ENCODE measurements at regions not wholly inside any gene's neighbourhood (a gene's known extent, or its start where the extent isn't known, plus 50 kb on each side); places are given as distances from the start of the nearest gene placed in this dataset.

DNA sequence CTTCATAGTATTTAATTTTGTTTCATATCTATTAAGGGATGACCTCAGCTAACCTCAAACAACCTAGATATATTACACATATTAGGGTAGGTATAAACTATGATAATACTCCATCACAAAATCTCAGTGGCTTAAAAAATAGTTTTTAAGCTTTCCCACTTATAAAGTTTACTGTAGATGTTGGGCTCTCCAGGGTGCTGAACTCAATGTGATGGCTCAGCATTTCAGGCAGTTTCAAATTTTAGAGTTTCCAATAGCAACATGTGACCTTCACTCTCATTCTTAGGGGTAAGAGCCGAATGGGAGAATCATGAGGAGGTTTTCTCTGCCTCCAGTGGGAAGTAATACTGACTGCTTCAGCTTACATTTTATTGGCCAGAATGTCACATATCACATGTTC, 357.3 kb downstream of the MEI4 start:
- intact Hi-C loops (cut with micrococcal nuclease; ENCODE audit: unreplicated experiment): no loop called here
- Histone ChIP-seq H3K27ac (ENCODE audit: low read depth, low read length, poor library complexity, severe bottlenecking) (no peak overlapping the region), H3K4me3 (ENCODE audit: low read depth, low read length, poor library complexity, severe bottlenecking) (no peak overlapping the region), H3K9me3 (ENCODE audit: low read depth, low read length, poor library complexity, severe bottlenecking) (peaks cover 20% of the 10 kb centered on the region), H3K27me3 (replicated peaks; ENCODE audit: insufficient read depth, low read depth, low read length, poor library complexity) (no peaks in the 10 kb centered on the region), H3K4me1 (ENCODE audit: insufficient read depth, low read length, poor library complexity, severe bottlenecking) (no peaks in the 10 kb centered on the region), H3K36me3 (ENCODE audit: insufficient read depth, low read length, poor library complexity, severe bottlenecking) (no peaks in the 10 kb centered on the region)
- no TSS peak for BruUV-seq (replicated peaks)
- POLR2A ChIA-PET (ENCODE audit: low non-redundant PET): no interaction called here
- CTCF ChIA-PET: no interaction called here
- no peak for TF ChIP-seq EZH2 (IDR thresholded peaks at IDR 0.05; ENCODE audit: borderline replicate concordance, low read depth, low read length, poor library complexity, severe bottlenecking)
- TF ChIP-seq, protein P1, sequence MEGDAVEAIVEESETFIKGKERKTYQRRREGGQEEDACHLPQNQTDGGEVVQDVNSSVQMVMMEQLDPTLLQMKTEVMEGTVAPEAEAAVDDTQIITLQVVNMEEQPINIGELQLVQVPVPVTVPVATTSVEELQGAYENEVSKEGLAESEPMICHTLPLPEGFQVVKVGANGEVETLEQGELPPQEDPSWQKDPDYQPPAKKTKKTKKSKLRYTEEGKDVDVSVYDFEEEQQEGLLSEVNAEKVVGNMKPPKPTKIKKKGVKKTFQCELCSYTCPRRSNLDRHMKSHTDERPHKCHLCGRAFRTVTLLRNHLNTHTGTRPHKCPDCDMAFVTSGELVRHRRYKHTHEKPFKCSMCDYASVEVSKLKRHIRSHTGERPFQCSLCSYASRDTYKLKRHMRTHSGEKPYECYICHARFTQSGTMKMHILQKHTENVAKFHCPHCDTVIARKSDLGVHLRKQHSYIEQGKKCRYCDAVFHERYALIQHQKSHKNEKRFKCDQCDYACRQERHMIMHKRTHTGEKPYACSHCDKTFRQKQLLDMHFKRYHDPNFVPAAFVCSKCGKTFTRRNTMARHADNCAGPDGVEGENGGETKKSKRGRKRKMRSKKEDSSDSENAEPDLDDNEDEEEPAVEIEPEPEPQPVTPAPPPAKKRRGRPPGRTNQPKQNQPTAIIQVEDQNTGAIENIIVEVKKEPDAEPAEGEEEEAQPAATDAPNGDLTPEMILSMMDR (conservative IDR thresholded peaks at IDR 0.05; ENCODE audit: low read depth, low read length): no peak
- no peak for DNase-seq (ENCODE audit: low spot score)

DNA sequence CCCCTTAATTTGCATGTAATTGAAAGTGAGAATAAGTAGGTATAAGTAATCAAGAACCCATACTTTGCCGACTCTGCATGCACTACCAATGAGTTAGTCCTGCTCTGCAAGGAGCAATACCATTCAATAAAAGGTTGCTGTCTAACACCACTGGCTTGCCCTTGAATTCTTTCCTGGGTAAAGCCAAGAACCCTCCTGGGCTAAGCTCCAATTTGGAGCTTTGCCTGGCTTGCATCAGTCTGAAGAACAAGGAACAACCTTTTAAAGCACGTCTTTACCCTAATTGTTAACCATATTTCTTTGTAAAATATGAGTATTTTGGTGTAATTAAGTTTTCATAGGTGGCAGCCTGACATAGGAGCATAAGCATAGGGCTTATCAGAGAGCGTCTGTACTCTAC, 367.7 kb downstream of the MEI4 start:
- CTCF ChIA-PET: no interaction called here
- POLR2A ChIA-PET (ENCODE audit: low non-redundant PET): no interaction called here
- no peaks in the 10 kb centered on the region for H3K4me1 ChIP-seq (ENCODE audit: insufficient read depth, low read length, poor library complexity, severe bottlenecking)
- no peaks in the 10 kb centered on the region for H3K27me3 ChIP-seq (replicated peaks; ENCODE audit: insufficient read depth, low read depth, low read length, poor library complexity)
- TF ChIP-seq, protein P1 (conservative IDR thresholded peaks at IDR 0.05; ENCODE audit: low read depth, low read length): no peak
- no peak for TF ChIP-seq EZH2 (IDR thresholded peaks at IDR 0.05; ENCODE audit: borderline replicate concordance, low read depth, low read length, poor library complexity, severe bottlenecking)
- H3K4me3 ChIP-seq (ENCODE audit: low read depth, low read length, poor library complexity, severe bottlenecking): no peak overlapping the region
- no peak overlapping the region for H3K27ac ChIP-seq (ENCODE audit: low read depth, low read length, poor library complexity, severe bottlenecking)
- no peaks in the 10 kb centered on the region for H3K36me3 ChIP-seq (ENCODE audit: insufficient read depth, low read length, poor library complexity, severe bottlenecking)
- peaks cover 16% of the 10 kb centered on the region for H3K9me3 ChIP-seq (ENCODE audit: low read depth, low read length, poor library complexity, severe bottlenecking)
- BruUV-seq (replicated peaks): no TSS peak
- no peak for DNase-seq (ENCODE audit: low spot score)
- intact Hi-C loops (cut with micrococcal nuclease; ENCODE audit: unreplicated experiment): no loop called here

DNA sequence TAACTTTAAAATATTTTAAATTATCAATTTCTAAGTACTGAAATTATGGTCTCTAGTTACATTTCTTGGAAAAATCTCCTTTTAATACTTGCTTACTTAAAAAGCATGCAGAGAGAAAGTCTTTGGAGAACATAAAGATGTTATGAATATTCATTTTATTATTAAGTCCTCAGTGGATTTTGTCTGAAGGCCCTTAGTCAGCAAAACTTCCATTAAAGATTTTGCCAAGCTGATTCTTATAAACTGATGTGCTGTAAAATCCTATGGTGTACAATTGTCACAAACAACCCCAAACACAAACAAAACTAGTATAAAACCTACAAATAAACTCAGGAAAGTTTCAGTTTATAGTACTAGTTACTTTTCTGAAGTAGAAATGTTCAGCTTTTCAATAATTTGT, 372.7 kb downstream of the MEI4 start:
- TF ChIP-seq, protein P1 (conservative IDR thresholded peaks at IDR 0.05; ENCODE audit: low read depth, low read length): no peak
- TF ChIP-seq EZH2 (IDR thresholded peaks at IDR 0.05; ENCODE audit: borderline replicate concordance, low read depth, low read length, poor library complexity, severe bottlenecking): no peak
- Histone ChIP-seq H3K27ac (ENCODE audit: low read depth, low read length, poor library complexity, severe bottlenecking) (no peak overlapping the region), H3K4me3 (ENCODE audit: low read depth, low read length, poor library complexity, severe bottlenecking) (no peak overlapping the region), H3K9me3 (ENCODE audit: low read depth, low read length, poor library complexity, severe bottlenecking) (peaks cover 14% of the 10 kb centered on the region), H3K4me1 (ENCODE audit: insufficient read depth, low read length, poor library complexity, severe bottlenecking) (no peaks in the 10 kb centered on the region), H3K36me3 (ENCODE audit: insufficient read depth, low read length, poor library complexity, severe bottlenecking) (no peaks in the 10 kb centered on the region), H3K27me3 (replicated peaks; ENCODE audit: insufficient read depth, low read depth, low read length, poor library complexity) (no peaks in the 10 kb centered on the region)
- intact Hi-C loops (cut with micrococcal nuclease; ENCODE audit: unreplicated experiment): no loop called here
- ChIA-PET POLR2A (ENCODE audit: low non-redundant PET) (no interaction called here), CTCF (no interaction called here)
- BruUV-seq (replicated peaks): no TSS peak
- no peak for DNase-seq (ENCODE audit: low spot score)
